ENCODE measurements at regions not wholly inside any gene's neighbourhood (a gene's known extent, or its start where the extent isn't known, plus 50 kb on each side); places are given as distances from the start of the nearest gene placed in this dataset.
"Not testable (repeated sequence)": the region's sequence is repeated elsewhere in the genome, so short reads cannot be mapped to it uniquely, and the experiment has no call there.

DNA sequence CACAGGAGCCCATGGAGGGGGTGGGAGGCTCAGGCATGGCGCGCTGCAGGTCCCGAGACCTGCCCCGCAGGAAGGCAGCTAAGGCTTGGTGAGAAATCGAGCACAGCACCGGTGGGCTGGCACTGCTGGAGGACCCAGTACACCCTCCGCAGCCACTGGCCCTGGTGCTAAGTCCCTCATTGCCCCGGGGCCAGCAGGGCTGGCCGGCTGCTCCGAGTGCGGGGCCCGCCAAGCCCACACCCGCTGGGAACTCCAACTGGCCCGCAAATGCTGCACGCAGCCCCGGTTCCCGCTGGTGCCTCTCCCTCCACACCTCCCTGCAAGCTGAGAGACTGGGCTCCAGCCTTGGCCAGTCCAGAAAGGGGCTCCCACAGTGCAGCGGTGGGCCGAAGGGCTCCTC is 349.8 kb downstream of the POM121L12 start:
- not testable (repeated sequence) for H3K27ac ChIP-seq (ENCODE audit: low read depth in 1 of 3, low read length in 2 of 3); H3K27me3 ChIP-seq (ENCODE audit: control insufficient read depth in 3 of 3, insufficient read depth in 3 of 3, low read length in 3 of 3); DNase-seq; FAIRE-seq; H3K4me3 ChIP-seq (ENCODE audit: low read depth in 1 of 3, low read length in 3 of 3); H3K4me1 ChIP-seq (ENCODE audit: control insufficient read depth in 3 of 3, insufficient read depth in 2 of 3, low read depth in 1 of 3, low read length in 2 of 3); H3K9me3 ChIP-seq (ENCODE audit: control insufficient read depth in 2 of 2, insufficient read depth in 1 of 2, low read depth in 1 of 2, low read length in 1 of 2); H3K36me3 ChIP-seq (ENCODE audit: control insufficient read depth in 3 of 3, insufficient read depth in 2 of 3, low read depth in 1 of 3, low read length in 3 of 3)
- 92 to 95% (median 95%) methylated on average over 16 to 19 of the region's 19 CpGs for WGBS, 3 donors

DNA sequence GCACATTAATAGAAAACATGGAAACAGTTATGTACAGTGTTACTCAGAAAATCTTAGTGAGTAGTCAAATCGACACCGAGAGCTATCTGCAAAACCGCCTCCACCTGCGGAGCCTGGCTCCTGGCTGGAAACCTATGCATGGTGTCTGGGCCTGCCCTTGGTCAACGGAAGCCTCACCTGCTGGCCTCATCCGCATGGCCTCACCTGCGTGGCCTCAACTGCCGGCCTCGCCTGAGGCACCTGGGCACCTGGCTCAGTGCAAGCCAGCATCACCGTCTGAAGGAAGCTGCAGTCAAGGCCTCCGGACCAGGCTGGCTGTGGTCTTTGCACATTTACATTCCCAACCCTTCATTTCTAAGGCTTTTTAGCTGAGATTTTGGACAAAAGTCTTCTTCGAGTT is 352.1 kb downstream of the POM121L12 start:
- DNase-seq = no peak
- 89 to 95% (median 92%) methylated on average over 12 of the region's 12 CpGs for WGBS, 3 donors
- no peaks in the 10 kb centered on the region for H3K4me1 ChIP-seq (ENCODE audit: control insufficient read depth in 3 of 3, insufficient read depth in 2 of 3, low read depth in 1 of 3, low read length in 2 of 3)
- H3K36me3 ChIP-seq (ENCODE audit: control insufficient read depth in 3 of 3, insufficient read depth in 2 of 3, low read depth in 1 of 3, low read length in 3 of 3) = no peaks in the 10 kb centered on the region
- FAIRE-seq = no peak
- no peak overlapping the region for H3K27ac ChIP-seq (ENCODE audit: low read depth in 1 of 3, low read length in 2 of 3)
- no peaks in the 10 kb centered on the region for H3K27me3 ChIP-seq (ENCODE audit: control insufficient read depth in 3 of 3, insufficient read depth in 3 of 3, low read length in 3 of 3)
- H3K9me3 ChIP-seq (ENCODE audit: control insufficient read depth in 2 of 2, insufficient read depth in 1 of 2, low read depth in 1 of 2, low read length in 1 of 2) = peaks cover 0 to 4% of the 10 kb centered on the region in 2 donors
- no peak overlapping the region for H3K4me3 ChIP-seq (ENCODE audit: low read depth in 1 of 3, low read length in 3 of 3)

DNA sequence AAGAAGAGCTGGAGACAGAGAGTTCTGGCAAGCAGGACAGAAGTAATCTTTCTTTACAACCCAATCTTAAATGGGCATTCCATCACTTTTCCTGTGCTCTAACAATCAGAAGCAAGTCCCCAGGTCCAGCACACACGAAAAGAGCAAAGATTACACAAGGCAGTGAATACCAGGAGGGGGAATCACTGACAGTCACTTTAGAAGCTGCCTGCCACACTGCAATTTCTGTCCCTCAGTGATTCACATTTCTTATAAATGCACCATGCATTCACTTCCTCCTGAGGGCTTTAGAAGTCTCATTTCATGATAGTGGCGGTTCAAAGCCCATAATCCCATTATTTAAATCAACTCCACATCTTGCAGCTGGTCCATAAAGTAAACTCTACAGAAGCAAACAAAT is 362.5 kb downstream of the POM121L12 start:
- Histone ChIP-seq H3K27ac (ENCODE audit: low read depth in 1 of 3, low read length in 2 of 3) (no peak overlapping the region), H3K4me3 (ENCODE audit: low read depth in 1 of 3, low read length in 3 of 3) (no peak overlapping the region)
- WGBS, 3 donors = 52 to 62% (median 59%) methylated on average over 2 of the region's 2 CpGs

DNA sequence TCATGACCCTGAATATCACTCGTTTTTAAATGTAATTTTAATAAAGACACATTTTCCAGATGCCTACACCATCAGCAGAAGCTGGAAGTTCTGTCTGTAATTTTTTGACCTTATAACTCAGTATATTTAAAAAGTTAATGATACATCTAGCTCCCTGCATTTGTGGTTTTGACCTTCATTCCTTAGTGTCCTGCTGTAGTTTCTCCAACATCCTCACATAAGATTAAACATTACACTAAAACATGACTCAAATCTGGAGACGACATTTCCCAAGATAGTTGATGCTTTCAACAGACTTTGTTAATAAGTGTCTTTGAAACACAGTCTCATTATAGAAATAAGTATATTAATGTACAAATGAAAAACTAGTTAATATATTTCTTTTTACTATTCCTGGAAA is 363.1 kb downstream of the POM121L12 start:
- FAIRE-seq (no peak), DNase-seq (no peak)
- Histone ChIP-seq H3K27ac (ENCODE audit: low read depth in 1 of 3, low read length in 2 of 3) (no peak overlapping the region), H3K4me1 (ENCODE audit: control insufficient read depth in 3 of 3, insufficient read depth in 2 of 3, low read depth in 1 of 3, low read length in 2 of 3) (no peaks in the 10 kb centered on the region), H3K27me3 (ENCODE audit: control insufficient read depth in 3 of 3, insufficient read depth in 3 of 3, low read length in 3 of 3) (no peaks in the 10 kb centered on the region), H3K9me3 (ENCODE audit: control insufficient read depth in 2 of 2, insufficient read depth in 1 of 2, low read depth in 1 of 2, low read length in 1 of 2) (no peaks in the 10 kb centered on the region), H3K4me3 (ENCODE audit: low read depth in 1 of 3, low read length in 3 of 3) (no peak overlapping the region), H3K36me3 (ENCODE audit: control insufficient read depth in 3 of 3, insufficient read depth in 2 of 3, low read depth in 1 of 3, low read length in 3 of 3) (no peaks in the 10 kb centered on the region)
- WGBS, 3 donors = 48 to 64% (median 51%) methylated on average over 2 of the region's 2 CpGs

More for the DNA sequence above, 362.5 kb downstream of the POM121L12 start:
- H3K27me3 ChIP-seq (ENCODE audit: control insufficient read depth in 3 of 3, insufficient read depth in 3 of 3, low read length in 3 of 3) = no peaks in the 10 kb centered on the region
- no peaks in the 10 kb centered on the region for H3K36me3 ChIP-seq (ENCODE audit: control insufficient read depth in 3 of 3, insufficient read depth in 2 of 3, low read depth in 1 of 3, low read length in 3 of 3)
- H3K4me1 ChIP-seq (ENCODE audit: control insufficient read depth in 3 of 3, insufficient read depth in 2 of 3, low read depth in 1 of 3, low read length in 2 of 3) = no peaks in the 10 kb centered on the region
- DNase-seq (no peak), FAIRE-seq (no peak)
- H3K9me3 ChIP-seq (ENCODE audit: control insufficient read depth in 2 of 2, insufficient read depth in 1 of 2, low read depth in 1 of 2, low read length in 1 of 2) = no peaks in the 10 kb centered on the region

DNA sequence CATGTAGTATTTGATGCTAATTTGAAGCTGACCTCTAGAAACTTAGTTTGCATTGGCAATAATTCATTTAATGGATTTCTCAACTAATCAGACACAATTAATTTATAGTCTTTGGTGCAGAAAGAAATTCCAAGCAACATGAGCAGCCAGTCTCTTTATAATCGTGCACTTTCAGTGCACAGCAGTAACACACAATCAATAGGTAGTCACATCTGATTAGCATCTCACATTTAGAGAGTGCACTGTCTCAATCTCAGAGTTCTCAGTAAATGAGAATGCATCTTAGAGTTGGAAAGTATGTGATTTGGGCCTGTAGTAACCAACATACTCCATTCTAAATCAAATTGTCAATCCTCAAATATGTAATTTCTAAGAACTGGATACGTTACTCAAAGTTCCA is 377.6 kb downstream of the POM121L12 start:
- no peak for DNase-seq
- Histone ChIP-seq H3K36me3 (ENCODE audit: control insufficient read depth in 3 of 3, insufficient read depth in 2 of 3, low read depth in 1 of 3, low read length in 3 of 3) (no peaks in the 10 kb centered on the region), H3K9me3 (ENCODE audit: control insufficient read depth in 2 of 2, insufficient read depth in 1 of 2, low read depth in 1 of 2, low read length in 1 of 2) (no peaks in the 10 kb centered on the region), H3K4me3 (ENCODE audit: low read depth in 1 of 3, low read length in 3 of 3) (no peak overlapping the region), H3K27me3 (ENCODE audit: control insufficient read depth in 3 of 3, insufficient read depth in 3 of 3, low read length in 3 of 3) (no peaks in the 10 kb centered on the region), H3K27ac (ENCODE audit: low read depth in 1 of 3, low read length in 2 of 3) (no peak overlapping the region), H3K4me1 (ENCODE audit: control insufficient read depth in 3 of 3, insufficient read depth in 2 of 3, low read depth in 1 of 3, low read length in 2 of 3) (no peaks in the 10 kb centered on the region)
- WGBS, 3 donors = 72 to 85% (median 80%) methylated on average over 2 of the region's 2 CpGs
- no peak for FAIRE-seq

DNA sequence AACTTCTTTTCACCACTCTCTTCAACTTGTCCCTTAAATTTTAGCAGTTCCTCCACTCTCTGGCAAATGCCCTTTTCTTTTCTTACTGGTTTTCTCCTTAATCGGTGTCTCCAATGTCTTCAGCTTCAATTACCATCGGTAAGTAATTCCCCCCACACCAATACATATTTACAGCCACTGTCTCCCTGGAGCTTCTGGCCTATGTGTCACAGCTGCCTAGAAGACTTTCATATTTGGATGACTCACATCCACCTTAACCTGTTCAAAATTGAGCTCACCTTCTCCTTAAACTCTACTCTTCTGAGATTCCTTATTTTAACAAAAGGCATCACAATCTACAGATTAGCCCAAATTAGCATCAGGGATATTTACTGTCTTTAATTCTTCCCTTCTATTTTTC is 380.4 kb downstream of the POM121L12 start:
- DNase-seq (no peak), FAIRE-seq (no peak)
- H3K9me3 ChIP-seq (ENCODE audit: control insufficient read depth in 2 of 2, insufficient read depth in 1 of 2, low read depth in 1 of 2, low read length in 1 of 2) = no peaks in the 10 kb centered on the region
- H3K27me3 ChIP-seq (ENCODE audit: control insufficient read depth in 3 of 3, insufficient read depth in 3 of 3, low read length in 3 of 3) = no peaks in the 10 kb centered on the region
- no peaks in the 10 kb centered on the region for H3K36me3 ChIP-seq (ENCODE audit: control insufficient read depth in 3 of 3, insufficient read depth in 2 of 3, low read depth in 1 of 3, low read length in 3 of 3)
- 91 to 98% (median 93%) methylated on average over 2 of the region's 2 CpGs for WGBS, 3 donors
- H3K4me3 ChIP-seq (ENCODE audit: low read depth in 1 of 3, low read length in 3 of 3) = no peak overlapping the region
- H3K4me1 ChIP-seq (ENCODE audit: control insufficient read depth in 3 of 3, insufficient read depth in 2 of 3, low read depth in 1 of 3, low read length in 2 of 3) = no peaks in the 10 kb centered on the region
- H3K27ac ChIP-seq (ENCODE audit: low read depth in 1 of 3, low read length in 2 of 3) = no peak overlapping the region

DNA sequence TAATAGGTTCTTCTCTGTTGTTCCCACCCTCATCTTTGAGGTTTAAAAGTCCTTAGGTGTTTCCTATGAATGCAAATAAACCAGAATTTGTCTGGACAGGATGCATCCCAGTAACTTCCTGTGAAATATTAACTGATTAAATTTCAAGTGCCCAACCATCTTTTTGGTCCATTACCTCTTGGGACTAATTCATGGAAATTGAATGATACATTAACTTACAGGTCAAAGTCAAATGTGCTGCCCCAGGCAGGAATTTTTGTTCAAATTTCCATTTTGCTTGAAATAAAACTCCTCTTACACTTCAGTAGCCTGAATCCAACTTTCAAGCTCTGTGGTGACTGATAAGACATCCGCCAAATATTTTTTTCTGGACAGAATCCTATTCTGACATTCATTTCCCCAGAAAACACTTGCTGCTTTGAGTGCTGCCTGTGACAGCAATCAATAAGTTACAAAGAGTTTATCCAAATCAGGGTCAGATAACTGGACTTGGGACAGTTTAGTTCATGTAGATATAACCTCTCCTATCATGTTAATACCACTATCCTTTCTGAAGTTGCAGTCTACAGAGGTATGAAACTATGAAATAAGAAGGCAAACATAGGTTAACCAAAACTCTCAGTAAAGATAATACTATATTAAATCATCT is 383.5 kb downstream of the POM121L12 start:
- Histone ChIP-seq H3K27ac (ENCODE audit: low read depth in 1 of 3, low read length in 2 of 3) (no peak overlapping the region), H3K9me3 (ENCODE audit: control insufficient read depth in 2 of 2, insufficient read depth in 1 of 2, low read depth in 1 of 2, low read length in 1 of 2) (no peaks in the 10 kb centered on the region), H3K4me1 (ENCODE audit: control insufficient read depth in 3 of 3, insufficient read depth in 2 of 3, low read depth in 1 of 3, low read length in 2 of 3) (no peaks in the 10 kb centered on the region), H3K4me3 (ENCODE audit: low read depth in 1 of 3, low read length in 3 of 3) (no peak overlapping the region), H3K36me3 (ENCODE audit: control insufficient read depth in 3 of 3, insufficient read depth in 2 of 3, low read depth in 1 of 3, low read length in 3 of 3) (no peaks in the 10 kb centered on the region), H3K27me3 (ENCODE audit: control insufficient read depth in 3 of 3, insufficient read depth in 3 of 3, low read length in 3 of 3) (no peaks in the 10 kb centered on the region)
- DNase-seq (no peak), FAIRE-seq (no peak)
- WGBS, 3 donors = 53 to 82% (median 60%) methylated on average over 1 of the region's 1 CpG

DNA sequence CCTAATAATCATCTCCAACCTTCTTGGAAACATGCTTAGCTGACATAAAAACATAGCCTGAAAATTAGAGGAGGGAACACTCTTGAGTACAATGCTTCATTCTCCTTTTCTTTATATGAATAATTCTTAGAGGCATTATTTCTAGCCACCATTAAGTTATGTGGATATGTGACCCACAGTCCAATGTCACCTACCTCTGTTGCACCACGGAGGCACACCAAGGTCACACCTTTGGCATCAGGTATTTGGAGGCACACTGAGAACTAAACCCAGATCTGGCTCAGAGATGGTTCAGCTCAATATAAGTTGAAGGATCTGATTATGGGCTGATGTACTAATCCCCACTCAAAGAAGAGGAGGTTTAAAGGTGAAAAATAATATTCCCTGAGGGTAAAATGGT is 385.1 kb downstream of the POM121L12 start:
- H3K9me3 ChIP-seq (ENCODE audit: control insufficient read depth in 2 of 2, insufficient read depth in 1 of 2, low read depth in 1 of 2, low read length in 1 of 2) = no peaks in the 10 kb centered on the region
- FAIRE-seq (no peak), DNase-seq (no peak)
- H3K4me3 ChIP-seq (ENCODE audit: low read depth in 1 of 3, low read length in 3 of 3) = no peak overlapping the region
- no peak overlapping the region for H3K27ac ChIP-seq (ENCODE audit: low read depth in 1 of 3, low read length in 2 of 3)
- WGBS, 3 donors = 24 to 68% (median 27%) methylated on average over 1 of the region's 1 CpG
- H3K4me1 ChIP-seq (ENCODE audit: control insufficient read depth in 3 of 3, insufficient read depth in 2 of 3, low read depth in 1 of 3, low read length in 2 of 3) = no peaks in the 10 kb centered on the region
- no peaks in the 10 kb centered on the region for H3K36me3 ChIP-seq (ENCODE audit: control insufficient read depth in 3 of 3, insufficient read depth in 2 of 3, low read depth in 1 of 3, low read length in 3 of 3)
- no peaks in the 10 kb centered on the region for H3K27me3 ChIP-seq (ENCODE audit: control insufficient read depth in 3 of 3, insufficient read depth in 3 of 3, low read length in 3 of 3)

DNA sequence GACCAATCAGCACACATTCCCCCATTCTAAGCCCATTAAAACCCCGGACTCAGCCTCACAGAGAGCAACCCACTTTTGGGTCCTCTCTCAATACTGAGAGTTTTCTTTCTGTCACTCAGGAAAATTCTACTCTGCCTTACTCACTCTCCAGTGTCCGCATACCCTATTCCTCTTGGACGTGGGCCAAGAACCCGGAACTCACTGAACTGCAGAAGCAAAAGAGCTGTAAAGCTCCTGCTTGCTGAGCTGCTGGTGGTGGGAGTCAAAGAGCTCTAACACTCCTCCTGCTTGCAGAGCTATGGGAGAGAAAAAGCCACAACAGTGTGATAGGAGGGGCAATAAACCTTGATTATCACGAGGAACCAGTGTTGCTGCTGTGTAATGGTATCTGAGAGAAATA is 386.9 kb downstream of the POM121L12 start:
- Histone ChIP-seq H3K36me3 (ENCODE audit: control insufficient read depth in 3 of 3, insufficient read depth in 2 of 3, low read depth in 1 of 3, low read length in 3 of 3) (no peaks in the 10 kb centered on the region), H3K27ac (ENCODE audit: low read depth in 1 of 3, low read length in 2 of 3) (no peak overlapping the region), H3K27me3 (ENCODE audit: control insufficient read depth in 3 of 3, insufficient read depth in 3 of 3, low read length in 3 of 3) (no peaks in the 10 kb centered on the region), H3K4me1 (ENCODE audit: control insufficient read depth in 3 of 3, insufficient read depth in 2 of 3, low read depth in 1 of 3, low read length in 2 of 3) (no peaks in the 10 kb centered on the region), H3K9me3 (ENCODE audit: control insufficient read depth in 2 of 2, insufficient read depth in 1 of 2, low read depth in 1 of 2, low read length in 1 of 2) (no peaks in the 10 kb centered on the region), H3K4me3 (ENCODE audit: low read depth in 1 of 3, low read length in 3 of 3) (no peak overlapping the region)
- WGBS, 3 donors = 58 to 62% (median 58%) methylated on average over 5 of the region's 5 CpGs
- DNase-seq (no peak), FAIRE-seq (no peak)
